Effector memory CD8-positive, alpha-beta T cell (primary cell): ENCODE measurements at regions not wholly inside any gene's neighbourhood (a gene's known extent, or its start where the extent isn't known, plus 50 kb on each side); places are given as distances from the start of the nearest gene placed in this dataset.

Experiments used
- ATAC-seq: fragments of 150-1000 bp; cut with Tn5 transposase; replicated peaks from 2 replicates; pipeline ENCODE4 v1.10.0; 2021; ENCODE audit warnings: mild to moderate bottlenecking, moderate library complexity
- DNase-seq, 3 experiments: peaks; one replicate each; pipeline ENCODE4 v3.0.0; 2021
- H3K27ac Mint-ChIP-seq, 2 donors: one replicate each; pipeline ENCODE4 v1.8.0; 2022; ENCODE audit warnings: mild to moderate bottlenecking in 2 of 2, mixed read lengths in 2 of 2, moderate library complexity in 2 of 2
- H3K27me3 Mint-ChIP-seq, 2 donors: one replicate each; pipeline ENCODE4 v1.8.0; 2022; ENCODE audit warnings: mixed read lengths in 2 of 2
- H3K36me3 Mint-ChIP-seq: one replicate; pipeline ENCODE4 v1.8.0; 2022; ENCODE audit warnings: mild to moderate bottlenecking, moderate library complexity, mixed read lengths; ENCODE audit not compliant: insufficient read depth
- H3K4me1 Mint-ChIP-seq, 2 donors: one replicate each; pipeline ENCODE4 v1.8.0; 2022; ENCODE audit warnings: low read depth in 2 of 2, mixed read lengths in 2 of 2
- H3K4me3 Mint-ChIP-seq, 2 donors: one replicate each; pipeline ENCODE4 v1.8.0; 2022; ENCODE audit warnings: mild to moderate bottlenecking in 2 of 2, mixed read lengths in 2 of 2, moderate library complexity in 2 of 2
- H3K9me3 Mint-ChIP-seq, 2 donors: one replicate each; pipeline ENCODE4 v1.8.0; 2022; ENCODE audit warnings: mixed read lengths in 2 of 2

GRCh38 chr7:32275216-32276009, 205.2 kb upstream of the PDE1C start:
- ATAC-seq, result no peak
- Mint-ChIP-seq H3K27ac (no peak overlapping the region), H3K4me1 (peaks cover 0 to 2% of the 10 kb centered on the region in 2 donors), H3K4me3 (no peak overlapping the region), H3K27me3 (no peaks in the 10 kb centered on the region), H3K9me3 (peaks cover 0 to 4% of the 10 kb centered on the region in 2 donors), H3K36me3 (no peaks in the 10 kb centered on the region)
- no peak for DNase-seq

- H3K9me3 Mint-ChIP-seq, result peaks cover 0 to 4% of the 10 kb centered on the region in 2 donors
- no peaks in the 10 kb centered on the region for H3K27me3 Mint-ChIP-seq
- ATAC-seq, result no peak
- DNase-seq, result no peak
- H3K4me3 Mint-ChIP-seq, result no peak overlapping the region
- H3K27ac Mint-ChIP-seq, result no peak overlapping the region
- no peaks in the 10 kb centered on the region for H3K36me3 Mint-ChIP-seq
- peaks cover 0 to 2% of the 10 kb centered on the region in 2 donors for H3K4me1 Mint-ChIP-seq
Measured at GRCh38 chr7:32273297-32273696, 203.1 kb upstream of the PDE1C start.

DNA sequence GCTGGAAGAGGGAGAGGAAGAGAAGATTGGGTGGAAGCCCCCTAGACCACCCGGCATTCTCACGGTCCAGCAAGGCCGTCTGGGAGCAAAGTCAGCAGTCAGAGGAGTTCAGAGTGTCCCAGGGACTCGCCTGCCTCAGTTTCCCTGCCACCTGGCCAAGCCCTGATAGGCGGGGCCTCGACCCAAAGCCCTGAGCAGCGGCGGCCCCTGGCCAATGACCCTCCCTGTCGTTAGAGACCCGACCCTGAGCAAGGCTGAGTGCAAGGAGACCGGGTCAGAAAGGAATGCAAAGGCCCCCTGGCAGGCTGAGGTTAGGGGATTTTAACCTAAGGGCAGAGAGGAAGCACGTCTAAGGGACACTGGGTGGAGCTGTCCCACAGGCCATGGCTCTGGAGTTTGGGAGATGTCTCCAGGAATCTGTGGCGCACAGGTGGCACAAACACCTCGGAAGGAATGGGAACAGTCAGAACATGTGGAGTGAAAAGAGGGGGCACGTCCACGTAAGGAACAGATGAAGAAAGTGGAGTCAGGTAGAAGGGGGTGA, 196.8 kb upstream of the PDE1C start:
- ATAC-seq (no peak), DNase-seq (no peak)
- peaks cover 4% of the 10 kb centered on the region for H3K36me3 Mint-ChIP-seq
- H3K4me1 Mint-ChIP-seq, result peaks cover 0 to 2% of the 10 kb centered on the region in 2 donors
- peaks cover 0 to 20% of the 10 kb centered on the region in 2 donors for H3K27me3 Mint-ChIP-seq
- no peak overlapping the region for H3K4me3 Mint-ChIP-seq
- peaks cover 2 to 11% of the 10 kb centered on the region in 2 donors for H3K9me3 Mint-ChIP-seq
- no peak overlapping the region for H3K27ac Mint-ChIP-seq

- peaks cover 0 to 11% of the 10 kb centered on the region in 2 donors for H3K9me3 Mint-ChIP-seq
- ATAC-seq (no peak), DNase-seq (no peak)
- no peaks in the 10 kb centered on the region for H3K4me1 Mint-ChIP-seq
- H3K27me3 Mint-ChIP-seq, result peaks cover 0 to 20% of the 10 kb centered on the region in 2 donors
- peaks cover 4% of the 10 kb centered on the region for H3K36me3 Mint-ChIP-seq
- no peak overlapping the region for H3K27ac Mint-ChIP-seq
- no peak overlapping the region for H3K4me3 Mint-ChIP-seq
Measured at GRCh38 chr7:32264702-32265284, 194.6 kb upstream of the PDE1C start.

DNA sequence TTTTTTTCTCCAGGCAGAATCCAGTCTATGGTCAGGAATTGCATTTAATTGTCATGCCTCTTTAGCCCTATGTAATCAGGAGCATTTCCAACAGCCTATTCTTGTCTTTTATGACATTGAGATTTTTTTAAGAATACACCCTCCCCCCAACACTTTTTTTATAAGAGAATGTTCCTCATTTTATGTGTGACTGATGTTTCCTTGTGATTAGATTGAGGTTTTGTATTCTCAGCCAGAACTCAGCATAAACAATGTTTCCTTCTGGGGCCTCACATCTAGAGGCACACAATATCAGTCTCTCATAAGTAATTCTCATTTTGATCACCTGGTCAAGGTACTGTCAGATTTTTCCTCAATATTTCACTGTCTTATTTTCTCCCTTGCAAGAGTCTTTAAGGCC, 193.4 kb upstream of the PDE1C start:
- Mint-ChIP-seq H3K27me3 (peaks cover 0 to 20% of the 10 kb centered on the region in 2 donors), H3K4me1 (no peaks in the 10 kb centered on the region), H3K36me3 (peaks cover 4% of the 10 kb centered on the region), H3K9me3 (peaks cover 2 to 11% of the 10 kb centered on the region in 2 donors), H3K27ac (no peak overlapping the region), H3K4me3 (no peak overlapping the region)
- no peak for ATAC-seq
- DNase-seq, result no peak

GRCh38 chr7:32262315-32262714, 192.1 kb upstream of the PDE1C start:
- ATAC-seq (no peak), DNase-seq (no peak)
- H3K27me3 Mint-ChIP-seq, result peaks cover 0 to 20% of the 10 kb centered on the region in 2 donors
- no peak overlapping the region for H3K27ac Mint-ChIP-seq
- peaks cover 2 to 11% of the 10 kb centered on the region in 2 donors for H3K9me3 Mint-ChIP-seq
- peaks cover 4% of the 10 kb centered on the region for H3K36me3 Mint-ChIP-seq
- no peak overlapping the region for H3K4me3 Mint-ChIP-seq
- no peaks in the 10 kb centered on the region for H3K4me1 Mint-ChIP-seq

DNA sequence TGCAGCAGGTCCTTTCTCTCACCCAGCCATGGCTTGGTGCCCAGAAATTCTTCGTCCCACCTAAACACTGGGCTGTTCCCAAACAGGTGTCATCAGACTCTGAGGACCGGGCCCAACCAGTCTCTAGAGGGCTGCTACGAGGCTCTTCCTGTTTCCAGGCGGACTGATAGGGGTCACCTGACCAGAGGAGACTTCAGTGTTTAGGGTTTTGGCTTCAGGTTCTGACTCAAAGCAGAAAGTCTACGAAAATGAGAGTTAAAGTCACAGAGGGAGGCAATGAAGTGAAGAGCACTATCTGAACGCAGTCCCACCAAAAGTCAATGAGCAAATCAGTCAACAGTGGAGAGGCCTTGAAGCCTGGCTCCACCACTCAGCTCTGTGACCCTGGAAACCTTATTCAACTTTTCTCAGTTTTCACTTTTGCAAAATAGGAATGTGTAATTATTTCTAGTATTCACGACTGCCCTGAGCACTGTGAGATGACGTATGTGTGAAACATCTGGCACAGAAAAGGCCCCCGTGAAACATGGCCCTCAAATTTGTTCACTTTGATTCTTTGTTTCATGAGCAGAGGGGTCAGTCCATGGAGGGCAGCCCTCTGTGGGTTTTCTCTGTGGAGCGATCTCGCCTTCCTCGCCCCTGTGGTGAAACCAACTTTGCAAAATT, 189.9 kb upstream of the PDE1C start:
- no peak overlapping the region for H3K27ac Mint-ChIP-seq
- peaks cover 2% of the 10 kb centered on the region in 2 donors for H3K9me3 Mint-ChIP-seq
- H3K4me1 Mint-ChIP-seq, result no peaks in the 10 kb centered on the region
- ATAC-seq (no peak), DNase-seq (no peak)
- H3K4me3 Mint-ChIP-seq, result no peak overlapping the region
- H3K36me3 Mint-ChIP-seq, result no peaks in the 10 kb centered on the region
- H3K27me3 Mint-ChIP-seq, result peaks cover 0 to 8% of the 10 kb centered on the region in 2 donors

GRCh38 chr7:32258265-32258664, 188.1 kb upstream of the PDE1C start:
- Mint-ChIP-seq H3K27me3 (no peaks in the 10 kb centered on the region), H3K4me3 (no peak overlapping the region), H3K27ac (no peak overlapping the region), H3K36me3 (no peaks in the 10 kb centered on the region), H3K9me3 (peaks cover 0 to 2% of the 10 kb centered on the region in 2 donors), H3K4me1 (no peaks in the 10 kb centered on the region)
- ATAC-seq (no peak), DNase-seq (no peak)

DNA sequence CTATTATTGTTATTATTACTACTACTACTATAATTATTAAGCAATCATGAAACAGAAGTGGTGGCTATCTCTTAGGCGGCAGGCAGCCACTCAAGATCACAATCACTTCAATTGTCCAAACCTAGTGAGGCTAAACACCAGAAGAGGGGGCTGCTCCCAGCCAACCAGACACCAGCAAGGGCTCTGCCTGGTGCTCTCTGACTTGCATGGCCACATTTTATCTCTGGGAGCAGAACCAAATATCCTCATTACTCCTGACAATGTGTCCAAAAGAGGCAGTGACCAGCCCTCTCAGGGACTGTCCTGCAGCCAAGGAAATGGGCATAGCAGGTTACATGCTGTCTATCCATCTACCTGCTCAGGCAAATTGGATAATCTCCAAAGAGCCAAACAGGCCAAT, 187.4 kb upstream of the PDE1C start:
- Mint-ChIP-seq H3K27ac (no peak overlapping the region), H3K4me1 (no peaks in the 10 kb centered on the region), H3K27me3 (no peaks in the 10 kb centered on the region), H3K9me3 (peaks cover 0 to 2% of the 10 kb centered on the region in 2 donors), H3K4me3 (no peak overlapping the region), H3K36me3 (no peaks in the 10 kb centered on the region)
- no peak for ATAC-seq
- no peak for DNase-seq

GRCh38 chr7:32256811-32257210, 186.6 kb upstream of the PDE1C start:
- Mint-ChIP-seq H3K27me3 (no peaks in the 10 kb centered on the region), H3K9me3 (peaks cover 0 to 2% of the 10 kb centered on the region in 2 donors), H3K4me3 (no peak overlapping the region), H3K27ac (no peak overlapping the region), H3K36me3 (no peaks in the 10 kb centered on the region), H3K4me1 (no peaks in the 10 kb centered on the region)
- ATAC-seq (no peak), DNase-seq (no peak)

GRCh38 chr7:32256376-32256775, 186.2 kb upstream of the PDE1C start:
- H3K27me3 Mint-ChIP-seq, result peaks cover 0 to 4% of the 10 kb centered on the region in 2 donors
- no peak for ATAC-seq
- peaks cover 0 to 2% of the 10 kb centered on the region in 2 donors for H3K9me3 Mint-ChIP-seq
- H3K4me1 Mint-ChIP-seq, result no peaks in the 10 kb centered on the region
- no peak overlapping the region for H3K27ac Mint-ChIP-seq
- no peak for DNase-seq
- no peak overlapping the region for H3K4me3 Mint-ChIP-seq
- H3K36me3 Mint-ChIP-seq, result no peaks in the 10 kb centered on the region

GRCh38 chr7:32255036-32255435, 184.8 kb upstream of the PDE1C start:
- ATAC-seq (no peak), DNase-seq (no peak)
- Mint-ChIP-seq H3K27ac (no peak overlapping the region), H3K27me3 (peaks cover 0 to 10% of the 10 kb centered on the region in 2 donors), H3K4me3 (no peak overlapping the region), H3K9me3 (peaks cover 0 to 2% of the 10 kb centered on the region in 2 donors), H3K36me3 (no peaks in the 10 kb centered on the region), H3K4me1 (no peaks in the 10 kb centered on the region)

GRCh38 chr7:32253299-32253698, 183.1 kb upstream of the PDE1C start:
- ATAC-seq (no peak), DNase-seq (no peak)
- H3K9me3 Mint-ChIP-seq, result no peaks in the 10 kb centered on the region

More at GRCh38 chr7:32253299-32253698, 183.1 kb upstream of the PDE1C start:
- Mint-ChIP-seq H3K4me1 (no peaks in the 10 kb centered on the region), H3K27me3 (peaks cover 0 to 10% of the 10 kb centered on the region in 2 donors), H3K4me3 (no peak overlapping the region), H3K27ac (no peak overlapping the region), H3K36me3 (no peaks in the 10 kb centered on the region)
